GM12864 (cell line): ENCODE measurements at regions not wholly inside any gene's neighbourhood (a gene's known extent, or its start where the extent isn't known, plus 50 kb on each side); places are given as distances from the start of the nearest gene placed in this dataset.

ENCODE experiments used
- DNase-seq: peaks from one replicate; pipeline ENCODE4 v3.0.0-alpha.2; 2011; ENCODE audit warnings: low read depth
- H3K4me3 ChIP-seq: 2 replicates; pipeline ENCODE4 v1.5.1; 2011; ENCODE audit warnings: mild to moderate bottlenecking, low read depth, low read length, control low read depth
- CTCF ChIP-seq: IDR thresholded peaks from 2 replicates; pipeline ENCODE4 v1.5.1; 2011; ENCODE audit warnings: low read depth, mild to moderate bottlenecking, moderate library complexity, low read length, control low read depth, inconsistent platforms; ENCODE audit errors: missing control alignments

- no peak for TF ChIP-seq CTCF
- H3K4me3 ChIP-seq: no peak overlapping the region
- DNase-seq: no peak
These were observed 482.5 kb downstream of the RWDD3 start for GRCh38 chr1:95716550-95716949.

- TF ChIP-seq CTCF: no peak
- no peak for DNase-seq
- no peak overlapping the region for H3K4me3 ChIP-seq
These were observed 489.3 kb downstream of the RWDD3 start for GRCh38 chr1:95723346-95723745.

GRCh38 chr1:95728841-95729240 lies 494.8 kb downstream of the RWDD3 start:
- DNase-seq: no peak
- no peak for TF ChIP-seq CTCF
- no peak overlapping the region for H3K4me3 ChIP-seq

- DNase-seq: no peak
- no peak for TF ChIP-seq CTCF
- no peak overlapping the region for H3K4me3 ChIP-seq
These were observed 497.0 kb downstream of the RWDD3 start for GRCh38 chr1:95730986-95731385.

- H3K4me3 ChIP-seq: no peak overlapping the region
- TF ChIP-seq CTCF: no peak
- DNase-seq: no peak
These were observed 497.5 kb downstream of the RWDD3 start for GRCh38 chr1:95731466-95731865.

- DNase-seq: no peak
- TF ChIP-seq CTCF: no peak
- no peak overlapping the region for H3K4me3 ChIP-seq
These were observed 499.0 kb downstream of the RWDD3 start for GRCh38 chr1:95733031-95733430.

GRCh38 chr1:95733671-95734070 lies 499.7 kb downstream of the RWDD3 start:
- DNase-seq: no peak
- TF ChIP-seq CTCF: no peak
- no peak overlapping the region for H3K4me3 ChIP-seq
